B cell (primary cell): ENCODE measurements at regions not wholly inside any gene's neighbourhood (a gene's known extent, or its start where the extent isn't known, plus 50 kb on each side); places are given as distances from the start of the nearest gene placed in this dataset.

Source experiments
- ATAC-seq: fragments of 200-7000 bp; cut with Tn5 transposase; one replicate; pipeline ENCODE4 v1.10.0; 2021; ENCODE audit warnings: low read depth, mild to moderate bottlenecking, moderate number of reproducible peaks, moderate library complexity
- CTCF ChIA-PET: fragments of 350-600 bp; sonication (Branson Sonifier 250); formaldehyde crosslinking; loops from one replicate; lab custom pipeline; 2021; ENCODE audit warnings: antibody characterized with exemption, inconsistent platforms; lab: Charles Lee
- POLR2A ChIA-PET: fragments of 350-600 bp; sonication (Branson Sonifier 250); formaldehyde crosslinking; loops from one replicate; lab custom pipeline; 2021; ENCODE audit warnings: antibody characterized with exemption; lab: Charles Lee
- DNase-seq: peaks from one replicate; pipeline ENCODE4 v3.0.0; 2013
- H2AFZ ChIP-seq: 2 replicates; pipeline ENCODE4 v1.6.1; 2012; ENCODE audit warnings: mild to moderate bottlenecking, low read depth, low read length; ENCODE audit not compliant: insufficient read depth, poor library complexity, severe bottlenecking
- H3K27ac ChIP-seq, 2 donors: 1 replicate in 1 of 2; 2 replicates in 1 of 2; pipeline ENCODE4 v1.5.1; 2012 to 2013; ENCODE audit warnings: low read length in 2 of 2, mild to moderate bottlenecking in 2 of 2, moderate library complexity in 1 of 2
- H3K27me3 ChIP-seq, 4 experiments: fragments of 200-600 bp in 1 of 4; sonication (generic) in 1 of 4; replicated peaks in 1 of 4; 1 replicate in 2 of 4; 2 replicates in 2 of 4; pipeline versions ENCODE4 v1.6.1 to v1.7.0; 2013 to 2016; ENCODE audit warnings: low read length in 3 of 4, mild to moderate bottlenecking in 2 of 4, mixed read lengths in 1 of 4, moderate library complexity in 1 of 4; ENCODE audit not compliant: insufficient read depth in 4 of 4, control insufficient read depth in 3 of 4; ENCODE audit errors: control extremely low read depth in 1 of 4
- H3K36me3 ChIP-seq, 2 experiments: replicated peaks in 1 of 2; 1 replicate in 1 of 2; 2 replicates in 1 of 2; pipeline versions ENCODE4 v1.6.1 to v1.7.1; 2013; ENCODE audit warnings: low read length in 1 of 2; ENCODE audit not compliant: insufficient read depth in 2 of 2, control insufficient read depth in 1 of 2; ENCODE audit errors: control extremely low read depth in 1 of 2, extremely low read depth in 1 of 2
- H3K4me1 ChIP-seq, 2 donors: fragments of 200-600 bp in 1 of 2; sonication (generic) in 1 of 2; 1 replicate in 1 of 2; 2 replicates in 1 of 2; pipeline versions ENCODE4 v1.5.1 to v1.6.1; 2013 to 2017; ENCODE audit warnings: low read length in 2 of 2; ENCODE audit not compliant: control insufficient read depth in 2 of 2, insufficient read depth in 2 of 2
- H3K4me2 ChIP-seq: replicated peaks from 2 replicates; pipeline ENCODE3; 2012; ENCODE audit warnings: mild to moderate bottlenecking, low read depth, low read length; ENCODE audit not compliant: poor library complexity, severe bottlenecking
- H3K4me3 ChIP-seq, 5 experiments: fragments of 200-600 bp in 1 of 5; sonication (generic) in 1 of 5; 1 replicate in 3 of 5; 2 replicates in 2 of 5; pipeline versions ENCODE4 v1.5.1 to v1.7.0; 2011 to 2016; ENCODE audit warnings: low read length in 4 of 5, mild to moderate bottlenecking in 4 of 5, low read depth in 2 of 5, control low read depth in 1 of 5, moderate library complexity in 1 of 5; ENCODE audit not compliant: insufficient read depth in 1 of 5; ENCODE audit errors: control extremely low read depth in 1 of 5, extremely low read depth in 1 of 5
- H3K79me2 ChIP-seq: fragments of 200-600 bp; sonication (generic); one replicate; pipeline ENCODE4 v1.6.0; 2016; ENCODE audit warnings: low read length; ENCODE audit not compliant: control insufficient read depth, insufficient read depth
- H3K9ac ChIP-seq: fragments of 200-600 bp; sonication (generic); 2 replicates; pipeline ENCODE4 v1.6.1; 2017; ENCODE audit warnings: mild to moderate bottlenecking, low read length, moderate library complexity
- H3K9me3 ChIP-seq, 3 donors: one replicate each; pipeline versions ENCODE4 v1.6.1 to v1.7.1; 2013; ENCODE audit warnings: low read length in 2 of 3; ENCODE audit not compliant: control insufficient read depth in 2 of 3, insufficient read depth in 1 of 3; ENCODE audit errors: control extremely low read depth in 1 of 3
- H4K20me1 ChIP-seq: 2 replicates; pipeline ENCODE4 v1.6.0; 2012; ENCODE audit warnings: mild to moderate bottlenecking, low read length; ENCODE audit not compliant: insufficient read depth, control insufficient read depth, poor library complexity, severe bottlenecking
- H3K27ac Mint-ChIP-seq: one replicate; pipeline ENCODE4 v1.8.0; 2021; ENCODE audit warnings: mixed read lengths
- H3K27me3 Mint-ChIP-seq: one replicate; pipeline ENCODE4 v1.8.0; 2021; ENCODE audit warnings: mixed read lengths
- H3K4me1 Mint-ChIP-seq: one replicate; pipeline ENCODE4 v1.8.0; 2021; ENCODE audit warnings: mixed read lengths
- H3K4me3 Mint-ChIP-seq: one replicate; pipeline ENCODE4 v1.8.0; 2021; ENCODE audit warnings: mixed read lengths
- H3K9me3 Mint-ChIP-seq: one replicate; pipeline ENCODE4 v1.8.0; 2022; ENCODE audit warnings: mixed read lengths; ENCODE audit not compliant: insufficient read depth
- CTCF ChIP-seq: fragments of 200-600 bp; IDR thresholded peaks from one replicate; pipeline ENCODE4 v1.8.0; 2022; ENCODE audit warnings: antibody characterized with exemption, mild to moderate bottlenecking
- EZH2 ChIP-seq: IDR thresholded peaks from 2 replicates; pipeline ENCODE4 v1.6.1; 2012; ENCODE audit warnings: borderline replicate concordance, low read depth, mild to moderate bottlenecking, moderate library complexity, low read length; ENCODE audit not compliant: insufficient read depth, poor library complexity, severe bottlenecking
- WGBS: methylation state at CpG from one replicate; pipeline ENCODE4 v1.1.5; 2013; ENCODE audit warnings: missing lambda C conversion rate; ENCODE audit not compliant: insufficient coverage; 5-methylcytosine and 5-hydroxymethylcytosine counted together
- intact Hi-C: fragments of 100-400 bp; cut with micrococcal nuclease; formaldehyde crosslinking; loops from one replicate; pipeline ENCODE4 v1.10.0; 2022

GRCh38 chr12:42690264-42690663 is 100.7 kb upstream of the PRICKLE1 start:
- Histone ChIP-seq H3K9me3 (no peaks in the 10 kb centered on the region), H3K9ac (no peak overlapping the region), H3K4me2 (no peak overlapping the region), H3K79me2 (no peaks in the 10 kb centered on the region), H3K4me3 (no peak overlapping the region), H3K27ac (no peak overlapping the region), H3K4me1 (no peaks in the 10 kb centered on the region), H3K36me3 (no peaks in the 10 kb centered on the region), H2AFZ (no peak overlapping the region), H4K20me1 (no peaks in the 10 kb centered on the region), H3K27me3 (no peaks in the 10 kb centered on the region)
- intact Hi-C loops, result no loop called here
- ATAC-seq, result no peak
- Mint-ChIP-seq H3K27ac (no peak overlapping the region), H3K4me1 (peaks cover 3% of the 10 kb centered on the region), H3K4me3 (no peak overlapping the region), H3K9me3 (peaks cover 5% of the 10 kb centered on the region), H3K27me3 (no peaks in the 10 kb centered on the region)
- ChIA-PET CTCF (no interaction called here), POLR2A (no interaction called here)
- DNase-seq, result no peak
- WGBS, result no CpG with 5 or more reads among the region's 2 CpGs
- no peak for TF ChIP-seq CTCF
- no peak for TF ChIP-seq EZH2

- no peaks in the 10 kb centered on the region for H3K9me3 ChIP-seq
- Mint-ChIP-seq H3K9me3 (peaks cover 5% of the 10 kb centered on the region), H3K4me1 (no peaks in the 10 kb centered on the region), H3K27ac (no peak overlapping the region), H3K4me3 (no peak overlapping the region), H3K27me3 (peaks cover 2% of the 10 kb centered on the region)
- H3K4me1 ChIP-seq, result no peaks in the 10 kb centered on the region
- no peaks in the 10 kb centered on the region for H4K20me1 ChIP-seq
- H2AFZ ChIP-seq, result no peak overlapping the region
- no peaks in the 10 kb centered on the region for H3K36me3 ChIP-seq
- TF ChIP-seq CTCF (no peak), EZH2 (no peak)
- ChIA-PET CTCF (no interaction called here), POLR2A (no interaction called here)
- no peak overlapping the region for H3K4me3 ChIP-seq
- no peak for ATAC-seq
- no peaks in the 10 kb centered on the region for H3K27me3 ChIP-seq
- no peaks in the 10 kb centered on the region for H3K79me2 ChIP-seq
- no peak for DNase-seq
- WGBS, result 67% methylated on average over 1 of the region's 1 CpG
- no peak overlapping the region for H3K9ac ChIP-seq
- no peak overlapping the region for H3K4me2 ChIP-seq
- intact Hi-C loops, result no loop called here
- H3K27ac ChIP-seq, result no peak overlapping the region
These were observed 100.2 kb upstream of the PRICKLE1 start for GRCh38 chr12:42689699-42690098.
